ENCODE measurements at regions not wholly inside any gene's neighbourhood (a gene's known extent, or its start where the extent isn't known, plus 50 kb on each side); places are given as distances from the start of the nearest gene placed in this dataset.

GRCh38 chr9:95678759-95679158 is 162.0 kb upstream of the PTCH1 start:
- no peak for DNase-seq (ENCODE audit: low spot score)

GRCh38 chr9:95670122-95670521 is 153.4 kb upstream of the PTCH1 start:
- no peak for DNase-seq (ENCODE audit: low spot score)

GRCh38 chr9:95669253-95669652 is 152.5 kb upstream of the PTCH1 start:
- DNase-seq (ENCODE audit: low spot score): no peak

- DNase-seq (ENCODE audit: low spot score): no peak
Observed at GRCh38 chr9:95667789-95668188, 151.0 kb upstream of the PTCH1 start.

- no peak for DNase-seq (ENCODE audit: low spot score)
Observed at GRCh38 chr9:95666785-95667155, 150.0 kb upstream of the PTCH1 start.

GRCh38 chr9:95666096-95666784 is 149.5 kb upstream of the PTCH1 start:
- DNase-seq (ENCODE audit: low spot score): no peak

- no peak for DNase-seq (ENCODE audit: low spot score)
Observed at GRCh38 chr9:95653246-95653645, 136.5 kb upstream of the PTCH1 start.

- DNase-seq (ENCODE audit: low spot score): no peak
Observed at GRCh38 chr9:95650720-95651119, 133.9 kb upstream of the PTCH1 start.

GRCh38 chr9:95649801-95650213 is 133.0 kb upstream of the PTCH1 start:
- no peak for DNase-seq (ENCODE audit: low spot score)

- DNase-seq (ENCODE audit: low spot score): no peak
Observed at GRCh38 chr9:95648225-95648624, 131.5 kb upstream of the PTCH1 start.

- DNase-seq (ENCODE audit: low spot score): no peak
Observed at GRCh38 chr9:95645992-95646391, 129.2 kb upstream of the PTCH1 start.

- no peak for DNase-seq (ENCODE audit: low spot score)
Observed at GRCh38 chr9:95645579-95645978, 128.8 kb upstream of the PTCH1 start.

- DNase-seq (ENCODE audit: low spot score): no peak
Observed at GRCh38 chr9:95644377-95644776, 127.6 kb upstream of the PTCH1 start.

- DNase-seq (ENCODE audit: low spot score): no peak
Observed at GRCh38 chr9:95643619-95644018, 126.8 kb upstream of the PTCH1 start.

GRCh38 chr9:95642189-95642588 is 125.4 kb upstream of the PTCH1 start:
- no peak for DNase-seq (ENCODE audit: low spot score)

- no peak for DNase-seq (ENCODE audit: low spot score)
Observed at GRCh38 chr9:95641586-95641985, 124.8 kb upstream of the PTCH1 start.

GRCh38 chr9:95640336-95640735 is 123.6 kb upstream of the PTCH1 start:
- DNase-seq (ENCODE audit: low spot score): no peak

- no peak for DNase-seq (ENCODE audit: low spot score)
Observed at GRCh38 chr9:95635986-95636671, 119.4 kb upstream of the PTCH1 start.

GRCh38 chr9:95634536-95634935 is 117.8 kb upstream of the PTCH1 start:
- DNase-seq (ENCODE audit: low spot score): no peak

- no peak for DNase-seq (ENCODE audit: low spot score)
Observed at GRCh38 chr9:95634114-95634513, 117.3 kb upstream of the PTCH1 start.

- DNase-seq (ENCODE audit: low spot score): no peak
Observed at GRCh38 chr9:95629585-95629984, 112.8 kb upstream of the PTCH1 start.

GRCh38 chr9:95627802-95628201 is 111.0 kb upstream of the PTCH1 start:
- DNase-seq (ENCODE audit: low spot score): no peak

- DNase-seq (ENCODE audit: low spot score): no peak
Observed at GRCh38 chr9:95626885-95627558, 110.3 kb upstream of the PTCH1 start.

Measured in mesenteric fat pad (tissue), 1 donor.